ENCODE measurements at regions not wholly inside any gene's neighbourhood (a gene's known extent, or its start where the extent isn't known, plus 50 kb on each side); places are given as distances from the start of the nearest gene placed in this dataset.

- TF ChIP-seq EZH2 (IDR thresholded peaks at IDR 0.05; ENCODE audit: borderline replicate concordance, low read length) = no peak
- no peak for TF ChIP-seq CTCF (IDR thresholded peaks at IDR 0.05; ENCODE audit: low read length)
Observed at GRCh38 chr7:49424109-49424508, 349.3 kb upstream of the VWC2 start.

All from OCI-LY1 (cell line).